ENCODE measurements at regions not wholly inside any gene's neighbourhood (a gene's known extent, or its start where the extent isn't known, plus 50 kb on each side); places are given as distances from the start of the nearest gene placed in this dataset.
"Not testable (repeated sequence)": the region's sequence is repeated elsewhere in the genome, so short reads cannot be mapped to it uniquely, and the experiment has no call there.

GRCh38 chr13:99075268-99076191, 97.7 kb upstream of the DOCK9 start:
- DNase-seq (ENCODE audit: low read depth) = peak; percentile 16

- DNase-seq (ENCODE audit: low read depth) = no peak
Observed at GRCh38 chr13:99078017-99078771, 100.3 kb upstream of the DOCK9 start.

GRCh38 chr13:99080131-99080530, 102.3 kb upstream of the DOCK9 start:
- no peak for DNase-seq (ENCODE audit: low read depth)

GRCh38 chr13:99083981-99084380, 106.1 kb upstream of the DOCK9 start:
- DNase-seq (ENCODE audit: low read depth) = no peak

- no peak for DNase-seq (ENCODE audit: low read depth)
Observed at GRCh38 chr13:99085139-99085807, 107.4 kb upstream of the DOCK9 start.

GRCh38 chr13:99085808-99086266, 108.0 kb upstream of the DOCK9 start:
- no peak for DNase-seq (ENCODE audit: low read depth)

GRCh38 chr13:99086267-99087097, 108.6 kb upstream of the DOCK9 start:
- peak; percentile 57 for DNase-seq (ENCODE audit: low read depth)

GRCh38 chr13:99087098-99087953, 109.5 kb upstream of the DOCK9 start:
- peak; percentile 90 for DNase-seq (ENCODE audit: low read depth)

GRCh38 chr13:99087954-99088491, 110.2 kb upstream of the DOCK9 start:
- peak; percentile 11 for DNase-seq (ENCODE audit: low read depth)

- DNase-seq (ENCODE audit: low read depth) = no peak
Observed at GRCh38 chr13:99093997-99094396, 106.7 kb upstream of the UBAC2 start.

GRCh38 chr13:99101831-99102230, 98.8 kb upstream of the UBAC2 start:
- DNase-seq (ENCODE audit: low read depth) = not testable (repeated sequence)

GRCh38 chr13:99103536-99103935, 97.1 kb upstream of the UBAC2 start:
- DNase-seq (ENCODE audit: low read depth) = no peak

- no peak for DNase-seq (ENCODE audit: low read depth)
Observed at GRCh38 chr13:99104396-99104795, 96.3 kb upstream of the UBAC2 start.

- DNase-seq (ENCODE audit: low read depth) = no peak
Observed at GRCh38 chr13:99105160-99105559, 95.5 kb upstream of the UBAC2 start.

GRCh38 chr13:99113351-99113750, 87.3 kb upstream of the UBAC2 start:
- no peak for DNase-seq (ENCODE audit: low read depth)

- DNase-seq (ENCODE audit: low read depth) = no peak
Observed at GRCh38 chr13:99118179-99118578, 82.5 kb upstream of the UBAC2 start.

GRCh38 chr13:99119656-99120055, 81.0 kb upstream of the UBAC2 start:
- peak; percentile 49 for DNase-seq (ENCODE audit: low read depth)

- no peak for DNase-seq (ENCODE audit: low read depth)
Observed at GRCh38 chr13:99120751-99121150, 79.9 kb upstream of the UBAC2 start.

GRCh38 chr13:99122171-99122570, 78.5 kb upstream of the UBAC2 start:
- DNase-seq (ENCODE audit: low read depth) = no peak

All from activated T-cell treated with anti-CD3 and anti-CD28 coated beads for 24 hours (primary cell).